KMS-11 (cell line): ENCODE measurements at regions not wholly inside any gene's neighbourhood (a gene's known extent, or its start where the extent isn't known, plus 50 kb on each side); places are given as distances from the start of the nearest gene placed in this dataset.

ENCODE experiments used
- H2AFZ ChIP-seq: fragments of 200-600 bp; sonication (generic); 2 replicates; pipeline ENCODE4 v1.6.1; 2016; ENCODE audit warnings: antibody characterized with exemption, mixed run types, low read depth
- H3K27ac ChIP-seq: fragments of 200-600 bp; sonication (generic); 2 replicates; pipeline ENCODE4 v1.6.1; 2016; ENCODE audit warnings: mild to moderate bottlenecking, mixed run types
- H3K27me3 ChIP-seq: fragments of 200-600 bp; sonication (generic); 2 replicates; pipeline ENCODE4 v1.6.1; 2017; ENCODE audit warnings: mild to moderate bottlenecking, low read depth, mixed run types, moderate library complexity; ENCODE audit not compliant: insufficient read depth
- H3K36me3 ChIP-seq: fragments of 200-600 bp; sonication (generic); 2 replicates; pipeline ENCODE4 v1.6.1; 2017; ENCODE audit warnings: mild to moderate bottlenecking, mixed run types; ENCODE audit not compliant: insufficient read depth
- H3K4me1 ChIP-seq: fragments of 200-600 bp; sonication (generic); 2 replicates; pipeline ENCODE4 v1.6.1; 2016; ENCODE audit warnings: mild to moderate bottlenecking, low read depth, mixed run types; ENCODE audit not compliant: poor library complexity, severe bottlenecking
- H3K4me2 ChIP-seq: fragments of 200-600 bp; sonication (generic); 2 replicates; pipeline ENCODE4 v1.7.0; 2016; ENCODE audit warnings: mild to moderate bottlenecking, mixed run types
- H3K4me3 ChIP-seq: fragments of 200-600 bp; sonication (generic); IDR thresholded peaks from 2 replicates; pipeline ENCODE4 v1.6.1; 2017; ENCODE audit warnings: low read depth, low read length, mixed read lengths; ENCODE audit not compliant: insufficient read depth
- H3K79me2 ChIP-seq: fragments of 200-600 bp; sonication (generic); 2 replicates; pipeline ENCODE4 v1.6.1; 2016; ENCODE audit warnings: low read depth, mixed run types; ENCODE audit not compliant: insufficient read depth
- H3K9ac ChIP-seq: fragments of 200-600 bp; sonication (generic); 2 replicates; pipeline ENCODE4 v1.6.1; 2016; ENCODE audit warnings: mild to moderate bottlenecking, mixed run types
- H4K20me1 ChIP-seq: fragments of 200-600 bp; sonication (generic); 2 replicates; pipeline ENCODE4 v1.6.1; 2016; ENCODE audit warnings: mild to moderate bottlenecking, mixed run types; ENCODE audit not compliant: insufficient read depth
- TF ChIP-seq, protein P1 (sequence below): fragments of 200-600 bp; sonication (generic); conservative IDR thresholded peaks from 2 replicates; pipeline ENCODE4 v1.6.1; 2017; ENCODE audit warnings: low read depth, mild to moderate bottlenecking, antibody characterized with exemption, low read length, moderate library complexity, mixed read lengths

DNA sequence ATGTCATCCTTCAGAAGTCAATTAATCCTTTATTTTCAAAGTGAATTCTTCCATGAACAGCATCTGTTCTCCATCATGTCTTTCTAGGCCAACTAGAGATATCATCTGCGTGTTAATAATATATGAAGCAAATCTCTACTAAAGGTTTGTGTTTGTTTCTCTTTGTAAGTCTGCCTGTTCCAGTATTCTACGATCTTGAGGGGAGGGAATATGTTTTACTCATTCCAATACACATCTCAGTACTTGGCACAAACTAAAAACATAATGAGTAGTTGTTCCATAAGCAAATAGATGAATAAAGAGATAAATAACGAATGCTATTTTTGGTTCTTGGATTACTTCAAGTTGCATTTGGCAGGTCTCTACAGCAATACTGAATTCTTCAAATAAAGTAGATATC, 470.7 kb upstream of the GRIN3A start:
- TF ChIP-seq, protein P1, sequence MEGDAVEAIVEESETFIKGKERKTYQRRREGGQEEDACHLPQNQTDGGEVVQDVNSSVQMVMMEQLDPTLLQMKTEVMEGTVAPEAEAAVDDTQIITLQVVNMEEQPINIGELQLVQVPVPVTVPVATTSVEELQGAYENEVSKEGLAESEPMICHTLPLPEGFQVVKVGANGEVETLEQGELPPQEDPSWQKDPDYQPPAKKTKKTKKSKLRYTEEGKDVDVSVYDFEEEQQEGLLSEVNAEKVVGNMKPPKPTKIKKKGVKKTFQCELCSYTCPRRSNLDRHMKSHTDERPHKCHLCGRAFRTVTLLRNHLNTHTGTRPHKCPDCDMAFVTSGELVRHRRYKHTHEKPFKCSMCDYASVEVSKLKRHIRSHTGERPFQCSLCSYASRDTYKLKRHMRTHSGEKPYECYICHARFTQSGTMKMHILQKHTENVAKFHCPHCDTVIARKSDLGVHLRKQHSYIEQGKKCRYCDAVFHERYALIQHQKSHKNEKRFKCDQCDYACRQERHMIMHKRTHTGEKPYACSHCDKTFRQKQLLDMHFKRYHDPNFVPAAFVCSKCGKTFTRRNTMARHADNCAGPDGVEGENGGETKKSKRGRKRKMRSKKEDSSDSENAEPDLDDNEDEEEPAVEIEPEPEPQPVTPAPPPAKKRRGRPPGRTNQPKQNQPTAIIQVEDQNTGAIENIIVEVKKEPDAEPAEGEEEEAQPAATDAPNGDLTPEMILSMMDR = no peak
- Histone ChIP-seq H3K4me2 (no peak overlapping the region), H3K4me1 (no peaks in the 10 kb centered on the region), H4K20me1 (no peaks in the 10 kb centered on the region), H2AFZ (no peak overlapping the region), H3K4me3 (no peak overlapping the region), H3K36me3 (no peaks in the 10 kb centered on the region), H3K9ac (no peak overlapping the region), H3K79me2 (no peaks in the 10 kb centered on the region), H3K27ac (no peak overlapping the region), H3K27me3 (no peaks in the 10 kb centered on the region)

DNA sequence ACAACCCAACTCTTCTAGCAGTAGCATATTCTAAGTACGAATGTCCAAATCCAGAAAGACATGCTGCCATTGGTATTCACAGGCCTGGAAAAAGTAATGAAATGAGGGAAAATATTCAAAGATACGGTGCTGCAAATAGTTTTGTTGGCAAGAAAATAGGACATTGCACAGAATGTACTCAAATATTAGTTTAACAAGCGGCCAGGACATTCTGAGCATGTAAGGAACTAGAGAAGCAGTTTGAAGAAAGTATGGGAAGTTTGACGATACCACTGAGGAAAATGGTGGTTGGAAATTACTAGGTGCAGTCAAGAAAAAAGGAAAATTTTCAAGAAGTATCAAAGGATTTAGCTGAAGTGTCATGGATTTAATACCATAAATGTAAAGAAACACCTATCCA, 468.0 kb upstream of the GRIN3A start:
- H3K4me1 ChIP-seq = no peaks in the 10 kb centered on the region
- no peaks in the 10 kb centered on the region for H3K79me2 ChIP-seq
- H4K20me1 ChIP-seq = no peaks in the 10 kb centered on the region
- no peaks in the 10 kb centered on the region for H3K36me3 ChIP-seq
- TF ChIP-seq, protein P1 = no peak
- no peak overlapping the region for H3K27ac ChIP-seq
- no peaks in the 10 kb centered on the region for H3K27me3 ChIP-seq
- H2AFZ ChIP-seq = no peak overlapping the region
- no peak overlapping the region for H3K4me3 ChIP-seq
- no peak overlapping the region for H3K4me2 ChIP-seq
- H3K9ac ChIP-seq = no peak overlapping the region

DNA sequence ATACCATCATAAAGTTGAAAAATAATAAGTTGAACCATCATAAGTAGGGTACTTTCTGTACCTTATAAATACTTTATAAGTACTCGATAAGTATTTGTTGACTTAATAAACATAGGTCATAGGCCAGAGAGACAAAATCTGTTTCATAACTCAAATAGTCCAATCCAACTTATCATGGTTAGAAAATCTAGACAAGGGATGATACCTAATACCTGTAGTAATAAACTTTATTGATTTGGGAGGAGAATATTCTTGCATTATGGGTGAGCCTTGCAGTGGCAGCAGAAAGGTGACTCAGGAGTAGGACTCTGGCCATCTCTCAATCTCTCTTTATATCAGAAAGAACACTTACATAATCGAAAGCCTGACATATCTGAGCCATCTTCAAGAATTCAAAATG, 466.8 kb upstream of the GRIN3A start:
- Histone ChIP-seq H3K79me2 (no peaks in the 10 kb centered on the region), H2AFZ (no peak overlapping the region), H3K27ac (no peak overlapping the region), H3K4me1 (no peaks in the 10 kb centered on the region), H3K4me2 (no peak overlapping the region), H3K9ac (no peak overlapping the region), H4K20me1 (no peaks in the 10 kb centered on the region), H3K36me3 (no peaks in the 10 kb centered on the region), H3K4me3 (no peak overlapping the region), H3K27me3 (no peaks in the 10 kb centered on the region)
- TF ChIP-seq, protein P1 = no peak

DNA sequence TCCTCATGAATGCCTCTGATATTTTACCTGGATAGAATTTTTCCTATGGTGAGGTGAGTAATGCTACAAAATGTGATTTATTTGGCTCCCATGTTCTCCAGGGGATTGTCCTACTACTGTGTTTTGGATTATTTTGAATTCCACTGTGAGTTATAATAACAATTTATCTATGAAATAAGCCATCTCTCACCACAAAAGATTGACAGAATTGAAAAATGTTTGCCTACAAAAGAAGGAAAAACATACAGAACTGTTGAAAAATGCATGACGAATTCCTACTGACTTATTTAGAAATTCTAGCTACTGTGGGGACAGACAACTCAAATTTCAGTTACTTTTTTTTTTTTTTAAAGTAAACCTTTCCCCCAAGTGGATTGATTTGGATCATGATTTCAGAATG, 463.7 kb upstream of the GRIN3A start:
- Histone ChIP-seq H3K36me3 (no peaks in the 10 kb centered on the region), H3K9ac (no peak overlapping the region), H3K79me2 (no peaks in the 10 kb centered on the region), H3K27ac (no peak overlapping the region), H2AFZ (no peak overlapping the region), H4K20me1 (no peaks in the 10 kb centered on the region), H3K4me3 (no peak overlapping the region), H3K27me3 (no peaks in the 10 kb centered on the region), H3K4me2 (no peak overlapping the region), H3K4me1 (no peaks in the 10 kb centered on the region)
- TF ChIP-seq, protein P1 = no peak

DNA sequence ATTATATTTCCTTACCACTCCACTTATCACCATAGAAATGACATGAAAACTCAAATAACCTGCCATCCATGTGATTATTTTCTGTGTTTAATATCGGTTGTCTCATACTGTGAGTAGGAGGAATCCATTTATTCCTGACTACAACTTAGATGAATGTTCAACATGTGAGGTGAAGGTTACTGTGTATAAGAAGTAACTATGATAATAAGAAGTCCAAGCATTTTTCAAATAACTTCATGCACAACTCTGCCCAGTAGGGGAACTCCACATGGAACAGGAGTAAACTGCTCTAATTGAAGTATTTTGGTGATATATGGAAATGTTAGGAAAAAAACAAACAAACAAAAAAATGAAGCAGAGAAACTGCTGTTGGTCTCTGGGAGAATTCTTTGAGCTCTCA, 447.5 kb upstream of the GRIN3A start:
- Histone ChIP-seq H3K36me3 (no peaks in the 10 kb centered on the region), H3K79me2 (no peaks in the 10 kb centered on the region), H3K4me1 (no peaks in the 10 kb centered on the region), H3K27ac (no peak overlapping the region), H3K27me3 (no peaks in the 10 kb centered on the region), H2AFZ (no peak overlapping the region), H3K4me3 (no peak overlapping the region), H3K9ac (no peak overlapping the region), H3K4me2 (no peak overlapping the region), H4K20me1 (no peaks in the 10 kb centered on the region)
- TF ChIP-seq, protein P1 = no peak
